ENCODE measurements at regions not wholly inside any gene's neighbourhood (a gene's known extent, or its start where the extent isn't known, plus 50 kb on each side); places are given as distances from the start of the nearest gene placed in this dataset.

DNA sequence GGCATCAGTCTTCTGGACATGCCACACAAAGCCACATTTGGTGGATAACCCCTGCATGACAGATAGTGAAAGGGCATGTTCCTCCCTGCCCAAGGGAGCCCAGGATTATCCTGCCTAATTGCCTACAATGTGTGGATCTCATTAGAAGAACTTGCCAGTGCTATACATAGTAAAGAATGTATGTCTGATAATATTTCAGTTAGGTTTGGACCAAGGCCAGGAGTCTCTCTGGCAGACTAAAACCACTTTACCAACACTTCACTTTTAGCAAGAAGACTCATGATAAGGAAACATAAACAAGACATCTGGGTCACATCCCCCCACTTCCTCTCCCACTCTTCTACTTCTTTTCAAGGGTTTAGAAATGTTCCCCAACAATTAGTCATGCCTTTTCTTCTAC, 196.7 kb downstream of the MTERF1 start:
- Histone ChIP-seq H3K9me3 (replicated peaks in 1 of 3) (peaks cover 0 to 9% (median 0%) of the 10 kb centered on the region in 3 donors), H3K4me3 (no peak overlapping the region), H3K27ac (no peak overlapping the region), H3K4me1 (replicated peaks in 1 of 2) (no peaks in the 10 kb centered on the region), H3K27me3 (no peaks in the 10 kb centered on the region), H3K36me3 (replicated peaks in 1 of 2) (no peaks in the 10 kb centered on the region)
- DNase-seq = no peak
- TF ChIP-seq POLR2A (IDR thresholded peaks at IDR 0.05) = no peak
- TF ChIP-seq, protein P1, sequence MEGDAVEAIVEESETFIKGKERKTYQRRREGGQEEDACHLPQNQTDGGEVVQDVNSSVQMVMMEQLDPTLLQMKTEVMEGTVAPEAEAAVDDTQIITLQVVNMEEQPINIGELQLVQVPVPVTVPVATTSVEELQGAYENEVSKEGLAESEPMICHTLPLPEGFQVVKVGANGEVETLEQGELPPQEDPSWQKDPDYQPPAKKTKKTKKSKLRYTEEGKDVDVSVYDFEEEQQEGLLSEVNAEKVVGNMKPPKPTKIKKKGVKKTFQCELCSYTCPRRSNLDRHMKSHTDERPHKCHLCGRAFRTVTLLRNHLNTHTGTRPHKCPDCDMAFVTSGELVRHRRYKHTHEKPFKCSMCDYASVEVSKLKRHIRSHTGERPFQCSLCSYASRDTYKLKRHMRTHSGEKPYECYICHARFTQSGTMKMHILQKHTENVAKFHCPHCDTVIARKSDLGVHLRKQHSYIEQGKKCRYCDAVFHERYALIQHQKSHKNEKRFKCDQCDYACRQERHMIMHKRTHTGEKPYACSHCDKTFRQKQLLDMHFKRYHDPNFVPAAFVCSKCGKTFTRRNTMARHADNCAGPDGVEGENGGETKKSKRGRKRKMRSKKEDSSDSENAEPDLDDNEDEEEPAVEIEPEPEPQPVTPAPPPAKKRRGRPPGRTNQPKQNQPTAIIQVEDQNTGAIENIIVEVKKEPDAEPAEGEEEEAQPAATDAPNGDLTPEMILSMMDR (IDR thresholded peaks at IDR 0.05) = no peak
- intact Hi-C loops (cut with DNase I) = no loop called here

DNA sequence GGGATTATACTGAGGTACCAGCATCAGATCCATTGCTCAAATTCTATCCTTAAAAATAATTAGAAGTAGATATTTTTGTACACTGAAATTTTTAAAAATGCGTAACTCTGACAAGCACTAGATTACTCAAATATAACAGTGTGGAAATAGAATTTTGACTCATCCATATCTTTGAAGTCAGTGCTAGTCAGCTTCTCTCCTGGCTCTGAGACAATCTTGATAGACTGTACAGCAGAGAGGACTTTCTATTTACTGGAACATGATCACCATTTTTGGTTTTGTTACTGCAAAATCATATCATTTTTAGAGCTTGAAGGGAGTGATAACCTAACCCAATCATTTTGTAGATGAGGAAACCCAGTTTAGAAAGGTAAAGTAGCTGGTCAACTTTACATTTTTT, 195.0 kb downstream of the MTERF1 start:
- intact Hi-C loops (cut with DNase I) = no loop called here
- no peaks in the 10 kb centered on the region for H3K36me3 ChIP-seq (replicated peaks in 1 of 2)
- H3K9me3 ChIP-seq (replicated peaks in 1 of 3) = peaks cover 0 to 9% (median 0%) of the 10 kb centered on the region in 3 donors
- no peak for TF ChIP-seq POLR2A (IDR thresholded peaks at IDR 0.05)
- TF ChIP-seq, protein P1 (IDR thresholded peaks at IDR 0.05) = no peak
- H3K4me1 ChIP-seq (replicated peaks in 1 of 2) = no peaks in the 10 kb centered on the region
- peak overlapping the region in 1 of 5 donors; percentile 38 for H3K27ac ChIP-seq
- peak in 3 of 7 donors; percentile 4 to 33 (median 26) for DNase-seq
- no peaks in the 10 kb centered on the region for H3K27me3 ChIP-seq
- WGBS, 4 donors = 34 to 47% (median 40%) methylated on average over 1 of the region's 1 CpG
- no peak overlapping the region for H3K4me3 ChIP-seq

DNA sequence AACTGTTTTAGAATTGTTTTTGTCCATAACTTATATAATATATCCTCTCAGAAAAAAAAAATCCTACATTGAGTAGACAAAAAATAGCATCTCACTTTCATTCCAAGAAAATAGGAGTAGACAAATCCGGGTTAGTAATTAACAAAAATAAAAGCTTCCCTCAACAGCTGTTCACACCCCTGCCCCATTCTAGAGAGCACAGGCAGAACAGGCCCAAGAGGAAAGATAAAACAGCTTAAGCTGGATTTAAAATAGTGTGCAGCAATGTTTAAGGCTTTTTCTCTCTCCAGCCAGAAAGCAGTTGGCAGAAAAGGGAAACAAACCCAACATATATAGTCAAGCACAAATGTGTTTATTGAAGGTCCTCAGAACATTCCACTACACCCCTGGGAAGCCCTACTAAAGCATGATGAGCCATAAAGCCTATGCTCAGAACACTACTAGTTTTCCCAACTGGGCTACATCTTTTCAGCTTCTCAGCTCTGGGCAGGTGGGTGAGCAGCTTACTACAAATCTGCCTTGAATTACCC, 189.9 kb downstream of the MTERF1 start:
- WGBS, 4 donors = 54 to 75% (median 64%) methylated on average over 1 of the region's 1 CpG
- no peaks in the 10 kb centered on the region for H3K4me1 ChIP-seq (replicated peaks in 1 of 2)
- no peaks in the 10 kb centered on the region for H3K9me3 ChIP-seq (replicated peaks in 1 of 3)
- no peak for TF ChIP-seq POLR2A (IDR thresholded peaks at IDR 0.05)
- TF ChIP-seq, protein P1 (IDR thresholded peaks at IDR 0.05) = no peak
- no peak overlapping the region for H3K4me3 ChIP-seq
- H3K27ac ChIP-seq = no peak overlapping the region
- intact Hi-C loops (cut with DNase I) = no loop called here
- no peaks in the 10 kb centered on the region for H3K27me3 ChIP-seq
- no peaks in the 10 kb centered on the region for H3K36me3 ChIP-seq (replicated peaks in 1 of 2)
- no peak for DNase-seq

DNA sequence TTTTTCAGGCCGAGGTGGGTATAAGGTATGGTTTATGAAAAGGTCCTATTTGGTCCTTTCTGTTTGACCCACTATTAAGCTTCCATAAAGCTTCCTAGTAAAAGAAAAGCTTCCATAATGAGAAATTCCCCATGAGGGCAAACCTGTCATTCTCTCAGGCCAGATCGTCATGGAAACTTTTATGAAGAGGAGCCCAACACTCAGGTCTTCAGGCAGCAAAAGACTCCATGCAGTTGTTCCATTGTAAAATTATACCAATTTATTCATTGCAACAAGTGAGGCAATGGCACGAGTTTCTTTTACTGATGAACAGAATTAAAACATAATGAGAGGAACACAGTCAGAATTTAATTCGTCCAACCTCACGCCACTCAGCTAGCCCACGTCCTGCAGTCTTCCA, 188.6 kb downstream of the MTERF1 start:
- DNase-seq = no peak
- H3K9me3 ChIP-seq (replicated peaks in 1 of 3) = no peaks in the 10 kb centered on the region
- H3K27ac ChIP-seq = no peak overlapping the region
- no peak overlapping the region for H3K4me3 ChIP-seq
- H3K27me3 ChIP-seq = no peaks in the 10 kb centered on the region
- no peak for TF ChIP-seq POLR2A (IDR thresholded peaks at IDR 0.05)
- TF ChIP-seq, protein P1 (IDR thresholded peaks at IDR 0.05) = no peak
- no peaks in the 10 kb centered on the region for H3K4me1 ChIP-seq (replicated peaks in 1 of 2)
- intact Hi-C loops (cut with DNase I) = no loop called here
- no peaks in the 10 kb centered on the region for H3K36me3 ChIP-seq (replicated peaks in 1 of 2)
- WGBS, 4 donors = 88 to 90% (median 89%) methylated on average over 6 of the region's 6 CpGs

Measured in adrenal gland (tissue), 9 donors.